ENCODE measurements at regions not wholly inside any gene's neighbourhood (a gene's known extent, or its start where the extent isn't known, plus 50 kb on each side); places are given as distances from the start of the nearest gene placed in this dataset.

DNA sequence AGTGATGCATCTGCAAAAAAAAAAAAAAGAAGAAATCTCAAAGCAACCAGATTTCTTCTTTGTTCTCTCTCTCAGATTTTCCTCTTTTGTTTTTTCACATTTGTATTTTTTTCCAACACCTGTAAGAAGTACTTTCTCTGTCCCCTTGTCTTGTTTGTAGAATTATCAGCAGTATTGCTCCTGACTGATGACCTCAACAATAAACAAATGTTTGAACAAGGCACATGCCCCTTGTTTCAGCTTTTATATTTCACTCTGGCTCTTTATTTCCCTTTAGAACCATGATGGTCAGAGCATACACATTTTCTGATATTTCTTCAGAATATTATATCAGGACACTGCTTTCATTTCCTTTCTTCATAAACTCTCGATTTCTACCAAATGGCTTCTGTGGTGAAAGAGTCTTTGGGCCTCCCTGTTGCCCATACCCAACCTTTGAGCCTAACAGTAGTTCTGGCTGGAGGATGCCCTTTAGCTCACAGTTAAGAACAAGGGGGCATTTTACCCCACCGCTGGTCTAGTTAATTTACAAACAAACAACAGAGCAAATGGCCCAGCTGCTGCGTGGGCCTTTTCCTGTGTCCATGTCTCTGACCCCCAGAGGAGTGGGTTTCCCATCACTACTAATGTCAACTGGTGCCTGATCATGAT is 142.5 kb upstream of the SMAD1 start:
- TF ChIP-seq, protein P1, sequence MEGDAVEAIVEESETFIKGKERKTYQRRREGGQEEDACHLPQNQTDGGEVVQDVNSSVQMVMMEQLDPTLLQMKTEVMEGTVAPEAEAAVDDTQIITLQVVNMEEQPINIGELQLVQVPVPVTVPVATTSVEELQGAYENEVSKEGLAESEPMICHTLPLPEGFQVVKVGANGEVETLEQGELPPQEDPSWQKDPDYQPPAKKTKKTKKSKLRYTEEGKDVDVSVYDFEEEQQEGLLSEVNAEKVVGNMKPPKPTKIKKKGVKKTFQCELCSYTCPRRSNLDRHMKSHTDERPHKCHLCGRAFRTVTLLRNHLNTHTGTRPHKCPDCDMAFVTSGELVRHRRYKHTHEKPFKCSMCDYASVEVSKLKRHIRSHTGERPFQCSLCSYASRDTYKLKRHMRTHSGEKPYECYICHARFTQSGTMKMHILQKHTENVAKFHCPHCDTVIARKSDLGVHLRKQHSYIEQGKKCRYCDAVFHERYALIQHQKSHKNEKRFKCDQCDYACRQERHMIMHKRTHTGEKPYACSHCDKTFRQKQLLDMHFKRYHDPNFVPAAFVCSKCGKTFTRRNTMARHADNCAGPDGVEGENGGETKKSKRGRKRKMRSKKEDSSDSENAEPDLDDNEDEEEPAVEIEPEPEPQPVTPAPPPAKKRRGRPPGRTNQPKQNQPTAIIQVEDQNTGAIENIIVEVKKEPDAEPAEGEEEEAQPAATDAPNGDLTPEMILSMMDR (IDR thresholded peaks at IDR 0.05) = no peak
- TF ChIP-seq POLR2A (IDR thresholded peaks at IDR 0.05) (no peak), POLR2AphosphoS5 (IDR thresholded peaks at IDR 0.05) (no peak), EP300 (IDR thresholded peaks at IDR 0.05) (no peak)

Measured in stomach (tissue), 4 donors.